ENCODE measurements at regions not wholly inside any gene's neighbourhood (a gene's known extent, or its start where the extent isn't known, plus 50 kb on each side); places are given as distances from the start of the nearest gene placed in this dataset.

- FAIRE-seq (no peak), DNase-seq (ENCODE audit: low read depth, low spot score) (no peak)
- BruUV-seq (replicated peaks) = no TSS peak
- dilution Hi-C loops (cut with MboI; ENCODE audit: extremely low pct_ligation_motif_present, low sequenced_read_pairs) (no loop called here), intact Hi-C loops (cut with micrococcal nuclease) (no loop called here)
- Histone ChIP-seq H2AFZ (ENCODE audit: low read depth, low read length) (no peak overlapping the region), H3K9me3 (replicated peaks; ENCODE audit: control insufficient read depth, insufficient read depth, low read length) (no peaks in the 10 kb centered on the region), H3K27ac (ENCODE audit: insufficient read depth, low read depth, low read length) (no peak overlapping the region), H3K4me3 (replicated peaks in 1 of 3; ENCODE audit: insufficient read depth in 1 of 3, low read depth in 1 of 3, low read length in 3 of 3) (no peak overlapping the region), H3K36me3 (ENCODE audit: control insufficient read depth in 2 of 2, extremely low read depth in 1 of 2, insufficient read depth in 2 of 2, low read length in 2 of 2) (no peaks in the 10 kb centered on the region), H3K4me2 (ENCODE audit: insufficient read depth, low read length) (no peak overlapping the region), H3K79me2 (ENCODE audit: control insufficient read depth, insufficient read depth, low read length) (no peaks in the 10 kb centered on the region), H3K27me3 (ENCODE audit: control insufficient read depth in 2 of 2, insufficient read depth in 2 of 2, low read length in 2 of 2) (no peaks in the 10 kb centered on the region), H4K20me1 (replicated peaks; ENCODE audit: control insufficient read depth, extremely low read depth, insufficient read depth, low read length) (no peaks in the 10 kb centered on the region), H3K4me1 (ENCODE audit: control insufficient read depth, extremely low read depth, insufficient read depth, low read length) (no peaks in the 10 kb centered on the region), H3K9me1 (replicated peaks; ENCODE audit: control insufficient read depth, extremely low read depth, insufficient read depth, low read length) (no peaks in the 10 kb centered on the region), H3K9ac (replicated peaks; ENCODE audit: extremely low read depth, insufficient read depth, low read length) (no peak overlapping the region)
- TF ChIP-seq POLR2AphosphoS5 (IDR thresholded peaks at IDR 0.05; ENCODE audit: insufficient read depth, low read depth, low read length) = no peak
- no peak for TF ChIP-seq GATA2 (IDR thresholded peaks at IDR 0.05; ENCODE audit: insufficient read depth, insufficient read length, low read depth, low read length)
- TF ChIP-seq EZH2 (IDR thresholded peaks at IDR 0.05; ENCODE audit: borderline replicate concordance, low read depth, low read length, severe bottlenecking) = no peak
- no peak for TF ChIP-seq MAX (IDR thresholded peaks at IDR 0.05; ENCODE audit: insufficient read depth, insufficient read length)
- no peak for TF ChIP-seq FOS (IDR thresholded peaks at IDR 0.05; ENCODE audit: borderline replicate concordance, insufficient read depth, low read length)
- no peak for TF ChIP-seq JUN (IDR thresholded peaks at IDR 0.05; ENCODE audit: borderline replicate concordance, insufficient read depth, insufficient read length, low read depth)
- TF ChIP-seq POLR2A (IDR thresholded peaks at IDR 0.05; ENCODE audit: low read depth, low read length) = no peak
- no peak for TF ChIP-seq CTCF (IDR thresholded peaks at IDR 0.05; ENCODE audit: extremely low read depth in 1 of 2, insufficient read depth in 1 of 2, low read depth in 1 of 2, low read length in 2 of 2)
- TF ChIP-seq MYC (IDR thresholded peaks at IDR 0.05; ENCODE audit: low read depth, low read length) = no peak
- ChIA-PET CTCF (interaction anchor here (0.9 to 1.2 kb wide), 2 partner anchors 10 to 305 kb away, joined by 3 to 5 read pairs; no protein-coding TSS in a partner anchor), POLR2A (no interaction called here)
Measured at GRCh38 chr2:194562329-194562728, 1094.7 kb upstream of the SLC39A10 start.

Data from endothelial cell of umbilical vein (primary cell).